Heart right ventricle (tissue), 16 donors: ENCODE measurements at regions not wholly inside any gene's neighbourhood (a gene's known extent, or its start where the extent isn't known, plus 50 kb on each side); places are given as distances from the start of the nearest gene placed in this dataset.

ENCODE experiments used
- ATAC-seq, 8 donors: fragments of 200-7000 bp; cut with Tn5 transposase; one replicate each; pipeline ENCODE4 v1.9.1; 2020; ENCODE audit warnings: mild to moderate bottlenecking in 8 of 8, moderate library complexity in 8 of 8, moderate number of reproducible peaks in 1 of 8
- DNase-seq, 2 donors: peaks; one replicate each; pipeline ENCODE4 v3.0.0-alpha.2; 2020
- H3K27ac ChIP-seq, 10 donors: fragments of 200-600 bp; sonication (generic) in 2 of 10; one replicate each; pipeline versions ENCODE4 v1.5.0 to v1.8.0; 2020 to 2022; ENCODE audit warnings: mild to moderate bottlenecking in 3 of 10
- H3K27me3 ChIP-seq, 7 donors: fragments of 200-600 bp; one replicate each; pipeline ENCODE4 v1.8.0; 2021 to 2022; ENCODE audit warnings: mild to moderate bottlenecking in 2 of 7
- H3K36me3 ChIP-seq, 9 donors: fragments of 200-600 bp; sonication (generic) in 1 of 9; one replicate each; pipeline versions ENCODE4 v1.5.0 to v1.8.0; 2020 to 2022; ENCODE audit warnings: mild to moderate bottlenecking in 2 of 9
- H3K4me1 ChIP-seq, 9 donors: fragments of 200-600 bp; sonication (generic) in 1 of 9; one replicate each; pipeline versions ENCODE4 v1.5.0 to v1.8.0; 2020 to 2022; ENCODE audit warnings: mild to moderate bottlenecking in 4 of 9
- H3K4me3 ChIP-seq, 10 donors: fragments of 200-600 bp; sonication (generic) in 2 of 10; one replicate each; pipeline versions ENCODE4 v1.5.0 to v1.8.0; 2020 to 2022; ENCODE audit warnings: mild to moderate bottlenecking in 7 of 10, moderate library complexity in 2 of 10
- H3K9me3 ChIP-seq, 11 donors: fragments of 200-600 bp in 10 of 11; sonication (generic) in 2 of 11; one replicate each; pipeline versions ENCODE4 v1.5.0 to v1.8.0; 2013 to 2022; ENCODE audit warnings: mild to moderate bottlenecking in 2 of 11, control low read depth in 1 of 11, moderate library complexity in 1 of 11
- CTCF ChIP-seq, 9 donors: fragments of 200-600 bp; sonication (generic) in 2 of 9; IDR thresholded peaks; one replicate each; pipeline versions ENCODE4 v1.5.0 to v1.8.0; 2021 to 2022; ENCODE audit warnings: antibody characterized with exemption in 9 of 9, mild to moderate bottlenecking in 5 of 9, moderate library complexity in 1 of 9
- WGBS, 2 donors: extraction: QIAGEN DNeasy Blood & Tissue Kit; methylation state at CpG; one replicate each; pipeline ENCODE4 v1.1.7; 2013; ENCODE audit warnings: inconsistent platforms in 1 of 2; 5-methylcytosine and 5-hydroxymethylcytosine counted together
- intact Hi-C, 10 donors: fragments of 100-400 bp; cut with DNase I; formaldehyde crosslinking; loops; one replicate each; pipeline versions ENCODE4 v1.11.1 to v1.14.2; 2022
- donor health status: Arrhythmogenic right ventricular cardiomyopathy.
- donor health status: ischemic (EF 13 %, LVEDD 7.1; RV severe dilation, severe dysfunction).
- donor health status: healthy with polysubstance abuse.
- donor health status: DM: no; HTN: yes; CAD: no.
- donor health status: DM: no; HTN: no; CAD: no.
- donor health status: ischemic (EF 25% LVEDD 6.9; RV normal size, moderate dysfunction).
- donor health status: ischemic (EF 25% LVEDD 5.7; RV mildly dilated, moderate dysfunction).
- donor health status: healthy.
- donor health status: DM: yes; HTN: yes; CAD: no.
- donor health status: Ischemic cardiomyopathy.
- donor health status: ischemic (EF 35%, LVEDD 5.7; RV mildly dilated, moderate dysfunction).
- donor health status: nonischemic (EF 11% LVEDD 7.7; RV severe dilation, severe dysfunction).
- donor health status: DM: yes; HTN: yes; CAD: no.
- donor health status: PGD.
- donor health status: ischemic (EF 29% LVEDD 5.4; RV normal size, mild dysfunction).
- donor health status: nonischemic (EF 23%, LVEDD 6.1; RV moderate dilation, normal function).

- Histone ChIP-seq H3K4me3 (no peak overlapping the region), H3K9me3 (no peaks in the 10 kb centered on the region), H3K4me1 (no peaks in the 10 kb centered on the region), H3K36me3 (no peaks in the 10 kb centered on the region), H3K27me3 (no peaks in the 10 kb centered on the region), H3K27ac (no peak overlapping the region)
- 55 to 61% methylated on average over 2 of the region's 2 CpGs for whole genome bisulfite sequencing, 2 donors
- TF ChIP-seq CTCF (IDR thresholded peaks at IDR 0.05) = no peak
- no peak for DNase-seq
- intact Hi-C loops = loop anchor here in 2 of 10 donors (5.0 to 10.0 kb wide), 2 partner anchors 56 to 258 kb away; no protein-coding TSS in a partner anchor
- no peak for ATAC-seq
These were observed 60.4 kb upstream of the NEK7 start for GRCh38 chr1:198096390-198096789.

- Histone ChIP-seq H3K4me1 (no peaks in the 10 kb centered on the region), H3K9me3 (no peaks in the 10 kb centered on the region), H3K36me3 (no peaks in the 10 kb centered on the region), H3K27ac (no peak overlapping the region), H3K4me3 (no peak overlapping the region), H3K27me3 (no peaks in the 10 kb centered on the region)
- DNase-seq (no peak), ATAC-seq (no peak)
- intact Hi-C loops = loop anchor here in 2 of 10 donors (5.0 to 10.0 kb wide), 2 partner anchors 53 to 255 kb away; no protein-coding TSS in a partner anchor
- no peak for TF ChIP-seq CTCF (IDR thresholded peaks at IDR 0.05)
These were observed 57.0 kb upstream of the NEK7 start for GRCh38 chr1:198099755-198100154.

- ATAC-seq (no peak), DNase-seq (no peak)
- H3K9me3 ChIP-seq = no peaks in the 10 kb centered on the region
- no peaks in the 10 kb centered on the region for H3K36me3 ChIP-seq
- H3K27me3 ChIP-seq = no peaks in the 10 kb centered on the region
- intact Hi-C loops = no loop called here
- H3K27ac ChIP-seq = no peak overlapping the region
- H3K4me3 ChIP-seq = no peak overlapping the region
- WGBS, 2 donors = 59 to 66% methylated on average over 4 of the region's 4 CpGs
- no peak for TF ChIP-seq CTCF (IDR thresholded peaks at IDR 0.05)
- no peaks in the 10 kb centered on the region for H3K4me1 ChIP-seq
These were observed 54.9 kb upstream of the NEK7 start for GRCh38 chr1:198101716-198102453.

GRCh38 chr1:198102454-198102827, 54.4 kb upstream of the NEK7 start:
- H3K27me3 ChIP-seq = no peaks in the 10 kb centered on the region
- TF ChIP-seq CTCF (IDR thresholded peaks at IDR 0.05) = no peak
- no peaks in the 10 kb centered on the region for H3K4me1 ChIP-seq
- H3K4me3 ChIP-seq = no peak overlapping the region
- DNase-seq (no peak), ATAC-seq (no peak)
- intact Hi-C loops = no loop called here
- WGBS, 2 donors = 46 to 56% methylated on average over 1 of the region's 1 CpG
- no peaks in the 10 kb centered on the region for H3K9me3 ChIP-seq
- H3K27ac ChIP-seq = no peak overlapping the region
- H3K36me3 ChIP-seq = no peaks in the 10 kb centered on the region
